GM12874 (cell line): ENCODE measurements at regions not wholly inside any gene's neighbourhood (a gene's known extent, or its start where the extent isn't known, plus 50 kb on each side); places are given as distances from the start of the nearest gene placed in this dataset.

Experiments
- TF ChIP-seq, protein P1 (sequence below): IDR thresholded peaks from 2 replicates; pipeline ENCODE4 v1.5.1; 2011; ENCODE audit warnings: low read depth, mild to moderate bottlenecking, control low read depth, low read length, moderate library complexity; ENCODE audit not compliant: insufficient read depth

GRCh38 chr4:81687471-81687870 is 215.8 kb upstream of the RASGEF1B start:
- TF ChIP-seq, protein P1, sequence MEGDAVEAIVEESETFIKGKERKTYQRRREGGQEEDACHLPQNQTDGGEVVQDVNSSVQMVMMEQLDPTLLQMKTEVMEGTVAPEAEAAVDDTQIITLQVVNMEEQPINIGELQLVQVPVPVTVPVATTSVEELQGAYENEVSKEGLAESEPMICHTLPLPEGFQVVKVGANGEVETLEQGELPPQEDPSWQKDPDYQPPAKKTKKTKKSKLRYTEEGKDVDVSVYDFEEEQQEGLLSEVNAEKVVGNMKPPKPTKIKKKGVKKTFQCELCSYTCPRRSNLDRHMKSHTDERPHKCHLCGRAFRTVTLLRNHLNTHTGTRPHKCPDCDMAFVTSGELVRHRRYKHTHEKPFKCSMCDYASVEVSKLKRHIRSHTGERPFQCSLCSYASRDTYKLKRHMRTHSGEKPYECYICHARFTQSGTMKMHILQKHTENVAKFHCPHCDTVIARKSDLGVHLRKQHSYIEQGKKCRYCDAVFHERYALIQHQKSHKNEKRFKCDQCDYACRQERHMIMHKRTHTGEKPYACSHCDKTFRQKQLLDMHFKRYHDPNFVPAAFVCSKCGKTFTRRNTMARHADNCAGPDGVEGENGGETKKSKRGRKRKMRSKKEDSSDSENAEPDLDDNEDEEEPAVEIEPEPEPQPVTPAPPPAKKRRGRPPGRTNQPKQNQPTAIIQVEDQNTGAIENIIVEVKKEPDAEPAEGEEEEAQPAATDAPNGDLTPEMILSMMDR, result no peak

- TF ChIP-seq, protein P1, result no peak
Measured at GRCh38 chr4:81685104-81685503, 213.4 kb upstream of the RASGEF1B start.

DNA sequence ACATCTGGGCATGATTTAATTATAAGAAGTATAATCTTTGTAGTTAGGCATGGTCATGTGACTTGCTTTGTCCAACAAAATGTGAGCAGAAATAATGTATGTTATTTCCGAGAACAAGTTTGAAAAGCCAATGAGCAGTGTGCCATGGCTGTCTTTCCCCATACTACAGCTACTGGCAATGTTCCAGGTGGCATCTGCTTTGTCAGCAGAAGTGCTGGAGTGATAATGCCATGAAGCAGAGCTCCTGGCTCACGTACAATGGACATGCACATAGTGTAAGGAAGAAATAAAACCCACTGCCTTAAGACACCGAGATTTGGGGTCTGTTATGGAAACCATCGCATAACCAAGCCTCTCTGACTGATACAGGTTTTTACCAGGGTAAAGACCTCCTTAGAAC is 212.6 kb upstream of the RASGEF1B start:
- TF ChIP-seq, protein P1, result no peak

DNA sequence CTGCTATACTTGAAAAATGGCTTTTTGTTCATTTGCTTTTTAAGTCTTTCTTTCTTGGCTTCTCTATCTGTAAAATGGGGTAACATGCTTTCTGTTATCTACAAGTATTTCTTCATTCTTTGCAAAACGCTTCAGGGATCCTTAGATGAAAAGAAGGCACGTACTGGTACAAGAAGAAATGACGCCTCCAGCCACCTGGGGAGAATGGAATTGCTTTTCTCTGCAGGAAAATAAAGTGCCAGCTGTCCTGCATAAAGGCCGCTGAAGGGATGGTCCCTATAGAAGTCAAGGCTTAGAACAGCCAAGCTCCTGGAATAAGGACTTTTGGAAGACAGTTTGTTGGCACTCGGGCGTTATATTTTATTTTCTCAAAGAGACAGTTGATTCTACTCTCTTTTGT is 210.8 kb upstream of the RASGEF1B start:
- TF ChIP-seq, protein P1, result no peak

DNA sequence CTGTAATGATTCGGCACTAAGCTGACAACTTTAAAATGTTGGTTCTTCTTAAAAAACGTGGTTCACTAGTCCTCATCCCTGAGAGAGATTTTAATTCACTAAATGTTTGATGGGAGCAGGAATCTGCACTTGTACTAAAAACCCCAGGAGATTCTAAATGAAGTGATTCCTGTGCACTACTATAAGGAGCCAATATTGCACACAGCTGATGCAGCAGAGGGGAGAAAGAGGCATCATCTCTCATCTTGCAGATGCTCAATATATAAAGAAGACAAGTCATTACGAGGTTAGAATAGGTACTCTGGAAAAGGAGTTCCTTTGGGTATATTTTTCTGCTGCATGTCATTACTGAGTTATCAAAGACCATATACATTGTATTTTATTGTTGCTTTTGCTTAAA is 207.6 kb upstream of the RASGEF1B start:
- TF ChIP-seq, protein P1, result no peak

- TF ChIP-seq, protein P1, result no peak
Measured at GRCh38 chr4:81678801-81679200, 207.1 kb upstream of the RASGEF1B start.

GRCh38 chr4:81676537-81676936 is 204.8 kb upstream of the RASGEF1B start:
- TF ChIP-seq, protein P1, result no peak
